H9 (cell line): ENCODE measurements at regions not wholly inside any gene's neighbourhood (a gene's known extent, or its start where the extent isn't known, plus 50 kb on each side); places are given as distances from the start of the nearest gene placed in this dataset.

Source experiments
- DNase-seq: peaks from one replicate; pipeline ENCODE4 v3.0.0-alpha.2; 2017
- H2AFZ ChIP-seq: one replicate; pipeline ENCODE4 v1.6.1; 2013; ENCODE audit warnings: mild to moderate bottlenecking, low read length, control low read depth, moderate library complexity
- H2AK5ac ChIP-seq: 2 replicates; pipeline ENCODE4 v1.6.1; 2013; ENCODE audit warnings: low read length, control low read depth, mixed read lengths; ENCODE audit not compliant: insufficient read length
- H2BK120ac ChIP-seq: one replicate; pipeline ENCODE4 v1.6.1; 2013; ENCODE audit warnings: low read depth, mild to moderate bottlenecking, low read length, control low read depth, inconsistent platforms; ENCODE audit not compliant: poor library complexity, severe bottlenecking
- H2BK12ac ChIP-seq: 2 replicates; pipeline ENCODE4 v1.6.1; 2013; ENCODE audit warnings: low read length, control low read depth, mixed read lengths, low read depth; ENCODE audit not compliant: insufficient read length
- H2BK15ac ChIP-seq: 2 replicates; pipeline ENCODE4 v1.6.1; 2013; ENCODE audit warnings: low read depth, low read length, control low read depth
- H2BK20ac ChIP-seq: one replicate; pipeline ENCODE4 v1.6.1; 2013; ENCODE audit warnings: low read depth, mild to moderate bottlenecking, low read length, control low read depth, inconsistent platforms; ENCODE audit not compliant: poor library complexity, severe bottlenecking
- H2BK5ac ChIP-seq: 2 replicates; pipeline ENCODE4 v1.6.1; 2013; ENCODE audit warnings: low read length, control low read depth, mixed read lengths; ENCODE audit not compliant: insufficient read length
- H3K14ac ChIP-seq: 2 replicates; pipeline ENCODE4 v1.6.1; 2013; ENCODE audit warnings: low read length, control low read depth; ENCODE audit not compliant: insufficient read depth
- H3K18ac ChIP-seq: 2 replicates; pipeline ENCODE4 v1.6.1; 2013; ENCODE audit warnings: low read depth, mild to moderate bottlenecking, mixed read lengths, low read length, control low read depth; ENCODE audit not compliant: insufficient read length
- H3K23ac ChIP-seq: 2 replicates; pipeline ENCODE4 v1.6.1; 2013; ENCODE audit warnings: low read length, control low read depth, mixed read lengths, low read depth; ENCODE audit not compliant: insufficient read length
- H3K23me2 ChIP-seq: 2 replicates; pipeline ENCODE4 v1.6.1; 2013; ENCODE audit warnings: low read depth, mild to moderate bottlenecking, mixed read lengths, low read length, control low read depth; ENCODE audit not compliant: insufficient read length, poor library complexity, severe bottlenecking
- H3K27ac ChIP-seq: 2 replicates; pipeline ENCODE4 v1.5.1; 2013; ENCODE audit warnings: low read length, control low read depth, mixed read lengths, low read depth; ENCODE audit not compliant: insufficient read length
- H3K27me3 ChIP-seq: 2 replicates; pipeline ENCODE4 v1.6.1; 2013; ENCODE audit warnings: low read length, control low read depth, inconsistent platforms; ENCODE audit not compliant: insufficient read depth
- H3K4ac ChIP-seq: 2 replicates; pipeline ENCODE4 v1.6.1; 2013; ENCODE audit warnings: low read depth, mild to moderate bottlenecking, control low read depth, inconsistent platforms, low read length, moderate library complexity
- H3K4me1 ChIP-seq: 2 replicates; pipeline ENCODE4 v1.6.1; 2013; ENCODE audit warnings: low read length, control low read depth, inconsistent platforms; ENCODE audit not compliant: insufficient read depth
- H3K4me2 ChIP-seq: 2 replicates; pipeline ENCODE4 v1.6.1; 2013; ENCODE audit warnings: low read length, control low read depth, mixed read lengths; ENCODE audit not compliant: insufficient read length, insufficient read depth
- H3K56ac ChIP-seq: 2 replicates; pipeline ENCODE4 v1.6.1; 2013; ENCODE audit warnings: low read depth, mild to moderate bottlenecking, mixed read lengths, low read length, control low read depth; ENCODE audit not compliant: insufficient read length
- H3K79me1 ChIP-seq: 2 replicates; pipeline ENCODE4 v1.6.1; 2013; ENCODE audit warnings: low read depth, mild to moderate bottlenecking, moderate library complexity, low read length, control low read depth, inconsistent platforms; ENCODE audit not compliant: insufficient read depth, poor library complexity, severe bottlenecking
- H3K79me2 ChIP-seq: 2 replicates; pipeline ENCODE4 v1.6.1; 2013; ENCODE audit warnings: low read length, control low read depth, inconsistent platforms; ENCODE audit not compliant: insufficient read depth
- H3K9ac ChIP-seq: 2 replicates; pipeline ENCODE4 v1.6.1; 2013; ENCODE audit warnings: low read length, control low read depth, mixed read lengths; ENCODE audit not compliant: insufficient read length; ENCODE audit errors: extremely low read depth
- H3K9me3 ChIP-seq: one replicate; pipeline ENCODE4 v1.6.1; 2013; ENCODE audit warnings: low read depth, low read length, inconsistent platforms; ENCODE audit not compliant: control insufficient read depth
- H3T11ph ChIP-seq: one replicate; pipeline ENCODE4 v1.6.1; 2013; ENCODE audit warnings: mild to moderate bottlenecking, low read length, control low read depth, inconsistent platforms
- H4K20me1 ChIP-seq: one replicate; pipeline ENCODE4 v1.6.1; 2013; ENCODE audit not compliant: control insufficient read depth, insufficient read length, insufficient read depth
- H4K5ac ChIP-seq: 2 replicates; pipeline ENCODE4 v1.6.1; 2013; ENCODE audit warnings: low read depth, mild to moderate bottlenecking, mixed read lengths, low read length, control low read depth; ENCODE audit not compliant: insufficient read length
- H4K8ac ChIP-seq: replicated peaks from 2 replicates; pipeline ENCODE4 v1.6.1; 2013; ENCODE audit warnings: low read length, control low read depth, mixed read lengths, low read depth; ENCODE audit not compliant: insufficient read length
- H4K91ac ChIP-seq: 2 replicates; pipeline ENCODE4 v1.6.1; 2013; ENCODE audit warnings: low read depth, mild to moderate bottlenecking, moderate library complexity, mixed read lengths, low read length, control low read depth; ENCODE audit not compliant: insufficient read length
- H3K27ac Mint-ChIP-seq, 3 experiments: 2 replicates in 2 of 3; 3 replicates in 1 of 3; pipeline ENCODE4 v1.8.0; 2020 to 2021; ENCODE audit warnings: mixed read lengths in 3 of 3, mild to moderate bottlenecking in 1 of 3, moderate library complexity in 1 of 3
- H3K27me3 Mint-ChIP-seq: 2 replicates; pipeline ENCODE4 v1.8.0; 2021; ENCODE audit warnings: low read depth, mild to moderate bottlenecking, moderate library complexity, mixed read lengths
- H3K36me3 Mint-ChIP-seq, 3 experiments: 2 replicates in 2 of 3; 3 replicates in 1 of 3; pipeline ENCODE4 v1.8.0; 2020 to 2021; ENCODE audit warnings: low read depth in 3 of 3, mixed read lengths in 3 of 3; ENCODE audit not compliant: insufficient read depth in 1 of 3
- H3K4me1 Mint-ChIP-seq, 2 experiments: 2 replicates each; pipeline ENCODE4 v1.8.0; 2020; ENCODE audit warnings: mixed read lengths in 2 of 2
- H3K4me3 Mint-ChIP-seq, 2 experiments: 2 replicates in 1 of 2; 3 replicates in 1 of 2; pipeline ENCODE4 v1.8.0; 2020 to 2021; ENCODE audit warnings: mild to moderate bottlenecking in 2 of 2, mixed read lengths in 2 of 2, moderate library complexity in 1 of 2
- H3K9me3 Mint-ChIP-seq, 2 experiments: 2 replicates in 1 of 2; 3 replicates in 1 of 2; pipeline ENCODE4 v1.8.0; 2020; ENCODE audit warnings: mild to moderate bottlenecking in 2 of 2, mixed read lengths in 2 of 2, moderate library complexity in 1 of 2
- CTCF ChIP-seq: fragments of 200-600 bp; sonication (generic); conservative IDR thresholded peaks from 3 replicates; pipeline ENCODE4 v1.8.0; 2021; ENCODE audit warnings: antibody characterized with exemption, mild to moderate bottlenecking
- WGBS: extraction: QIAGEN DNeasy Blood & Tissue Kit; methylation state at CpG from one replicate; pipeline ENCODE4 v1.1.7; 2013; ENCODE audit warnings: missing lambda C conversion rate, low lambda C conversion rate, mixed read lengths; ENCODE audit not compliant: insufficient read length; ENCODE audit errors: extremely low coverage; 5-methylcytosine and 5-hydroxymethylcytosine counted together

- Histone ChIP-seq H3K4me2 (no peak overlapping the region), H3K56ac (no peak overlapping the region), H3K79me1 (no peaks in the 10 kb centered on the region), H2BK120ac (no peak overlapping the region), H2AK5ac (no peak overlapping the region), H3K14ac (no peak overlapping the region), H3K18ac (no peak overlapping the region), H3T11ph (no peak overlapping the region), H3K4me1 (no peaks in the 10 kb centered on the region), H3K9ac (no peak overlapping the region), H4K5ac (no peak overlapping the region), H3K27me3 (no peaks in the 10 kb centered on the region), H3K79me2 (no peaks in the 10 kb centered on the region), H2BK12ac (no peak overlapping the region), H2AFZ (no peak overlapping the region), H3K4ac (no peak overlapping the region), H2BK5ac (no peak overlapping the region), H4K20me1 (no peaks in the 10 kb centered on the region), H3K23ac (no peak overlapping the region), H2BK20ac (no peak overlapping the region), H2BK15ac (no peak overlapping the region), H4K91ac (no peak overlapping the region), H3K27ac (no peak overlapping the region), H3K23me2 (no peaks in the 10 kb centered on the region), H4K8ac (no peak overlapping the region), H3K9me3 (no peaks in the 10 kb centered on the region)
- WGBS: no CpG with 5 or more reads among the region's 12 CpGs
- Mint-ChIP-seq H3K4me3 (no peak overlapping the region), H3K27me3 (peaks cover 5% of the 10 kb centered on the region; the same call in 1 of the 2 replicates), H3K27ac (no peak overlapping the region), H3K36me3 (no peaks in the 10 kb centered on the region; a peak in 1 of 7 replicates), H3K4me1 (peaks cover 10 to 11% of the 10 kb centered on the region in 2 experiments), H3K9me3 (no peaks in the 10 kb centered on the region; a peak in 1 of 5 replicates)
- no peak for TF ChIP-seq CTCF
- DNase-seq: no peak
Observed at GRCh38 chr6:109237077-109237985, 142.0 kb downstream of the CEP57L1 start.
